ENCODE measurements at regions not wholly inside any gene's neighbourhood (a gene's known extent, or its start where the extent isn't known, plus 50 kb on each side); places are given as distances from the start of the nearest gene placed in this dataset.

GRCh38 chr14:34256223-34256622 is 205.8 kb downstream of the SPTSSA start:
- Histone ChIP-seq H3K4me3 (ENCODE audit: low read length) (no peak overlapping the region), H3K27me3 (ENCODE audit: control insufficient read depth, insufficient read depth, low read length) (peaks cover 25% of the 10 kb centered on the region), H3K9me3 (replicated peaks; ENCODE audit: low read length) (no peaks in the 10 kb centered on the region), H3K36me3 (ENCODE audit: insufficient read depth, low read length) (no peaks in the 10 kb centered on the region), H3K4me2 (ENCODE audit: low read length) (no peak overlapping the region), H3K9ac (ENCODE audit: low read depth, low read length) (no peak overlapping the region), H3K4me1 (ENCODE audit: control insufficient read depth, insufficient read depth, low read length) (no peaks in the 10 kb centered on the region)

- Histone ChIP-seq H3K4me2 (ENCODE audit: low read length) (no peak overlapping the region), H3K27me3 (ENCODE audit: control insufficient read depth, insufficient read depth, low read length) (peaks cover 19% of the 10 kb centered on the region), H3K36me3 (ENCODE audit: insufficient read depth, low read length) (no peaks in the 10 kb centered on the region), H3K4me1 (ENCODE audit: control insufficient read depth, insufficient read depth, low read length) (no peaks in the 10 kb centered on the region), H3K9ac (ENCODE audit: low read depth, low read length) (no peak overlapping the region), H3K9me3 (replicated peaks; ENCODE audit: low read length) (no peaks in the 10 kb centered on the region), H3K4me3 (ENCODE audit: low read length) (no peak overlapping the region)
Measured at GRCh38 chr14:34254571-34254970, 207.5 kb downstream of the SPTSSA start.

DNA sequence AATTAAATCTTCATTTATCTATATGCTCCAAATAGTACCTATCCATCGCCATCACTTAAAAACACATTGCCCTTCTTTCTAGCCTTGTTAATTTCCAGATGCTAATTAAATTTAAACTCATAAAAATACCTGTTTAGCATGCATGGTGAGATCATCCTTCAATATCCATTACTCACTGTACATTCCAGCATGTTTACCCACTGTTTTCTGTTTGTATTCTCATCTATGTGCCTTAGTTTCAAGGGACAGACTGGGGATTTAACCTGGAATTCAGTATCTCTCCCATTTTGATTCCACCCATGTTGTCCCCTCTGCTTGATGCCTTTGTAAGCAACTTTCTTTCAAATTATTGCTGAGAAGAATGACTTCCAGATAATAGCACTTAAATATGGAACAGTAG is 208.0 kb downstream of the SPTSSA start:
- Histone ChIP-seq H3K36me3 (ENCODE audit: insufficient read depth, low read length) (no peaks in the 10 kb centered on the region), H3K4me2 (ENCODE audit: low read length) (no peak overlapping the region), H3K4me1 (ENCODE audit: control insufficient read depth, insufficient read depth, low read length) (no peaks in the 10 kb centered on the region), H3K9ac (ENCODE audit: low read depth, low read length) (no peak overlapping the region), H3K27me3 (ENCODE audit: control insufficient read depth, insufficient read depth, low read length) (peaks cover 15% of the 10 kb centered on the region), H3K4me3 (ENCODE audit: low read length) (no peak overlapping the region), H3K9me3 (replicated peaks; ENCODE audit: low read length) (no peaks in the 10 kb centered on the region)

GRCh38 chr14:34252227-34252626 is 209.8 kb downstream of the SPTSSA start:
- Histone ChIP-seq H3K27me3 (ENCODE audit: control insufficient read depth, insufficient read depth, low read length) (peaks cover 5% of the 10 kb centered on the region), H3K9ac (ENCODE audit: low read depth, low read length) (no peak overlapping the region), H3K4me2 (ENCODE audit: low read length) (no peak overlapping the region), H3K4me3 (ENCODE audit: low read length) (no peak overlapping the region), H3K36me3 (ENCODE audit: insufficient read depth, low read length) (no peaks in the 10 kb centered on the region), H3K4me1 (ENCODE audit: control insufficient read depth, insufficient read depth, low read length) (no peaks in the 10 kb centered on the region), H3K9me3 (replicated peaks; ENCODE audit: low read length) (no peaks in the 10 kb centered on the region)

GRCh38 chr14:34251662-34252061 is 210.4 kb downstream of the SPTSSA start:
- no peak overlapping the region for H3K9ac ChIP-seq (ENCODE audit: low read depth, low read length)
- H3K4me2 ChIP-seq (ENCODE audit: low read length): no peak overlapping the region
- peaks cover 5% of the 10 kb centered on the region for H3K27me3 ChIP-seq (ENCODE audit: control insufficient read depth, insufficient read depth, low read length)
- H3K4me1 ChIP-seq (ENCODE audit: control insufficient read depth, insufficient read depth, low read length): no peaks in the 10 kb centered on the region
- no peaks in the 10 kb centered on the region for H3K36me3 ChIP-seq (ENCODE audit: insufficient read depth, low read length)
- no peaks in the 10 kb centered on the region for H3K9me3 ChIP-seq (replicated peaks; ENCODE audit: low read length)
- no peak overlapping the region for H3K4me3 ChIP-seq (ENCODE audit: low read length)

GRCh38 chr14:34250959-34251358 is 211.1 kb downstream of the SPTSSA start:
- H3K36me3 ChIP-seq (ENCODE audit: insufficient read depth, low read length): no peaks in the 10 kb centered on the region
- no peak overlapping the region for H3K4me3 ChIP-seq (ENCODE audit: low read length)
- H3K27me3 ChIP-seq (ENCODE audit: control insufficient read depth, insufficient read depth, low read length): peaks cover 5% of the 10 kb centered on the region
- no peak overlapping the region for H3K4me2 ChIP-seq (ENCODE audit: low read length)
- no peaks in the 10 kb centered on the region for H3K9me3 ChIP-seq (replicated peaks; ENCODE audit: low read length)
- no peaks in the 10 kb centered on the region for H3K4me1 ChIP-seq (ENCODE audit: control insufficient read depth, insufficient read depth, low read length)
- no peak overlapping the region for H3K9ac ChIP-seq (ENCODE audit: low read depth, low read length)

DNA sequence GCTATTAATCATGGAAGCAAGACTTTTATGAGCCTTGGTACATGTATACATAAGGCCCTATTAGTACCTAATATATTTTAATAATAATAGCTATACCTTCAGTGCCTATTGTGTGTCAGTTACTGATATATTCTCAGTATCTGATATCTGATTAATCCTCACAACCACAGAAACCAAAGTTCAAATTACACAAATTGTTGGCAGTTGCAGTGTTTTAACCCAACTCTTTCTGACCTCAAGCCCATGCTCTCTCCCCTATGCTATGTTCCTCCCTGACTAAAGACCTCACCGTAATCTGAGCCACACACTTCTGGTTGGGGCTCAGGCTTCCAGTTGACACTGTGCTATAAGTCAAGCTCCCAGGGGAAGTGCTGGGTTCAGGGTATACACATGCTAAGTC is 214.4 kb downstream of the SPTSSA start:
- Histone ChIP-seq H3K27me3 (ENCODE audit: control insufficient read depth, insufficient read depth, low read length) (peaks cover 2% of the 10 kb centered on the region), H3K4me1 (ENCODE audit: control insufficient read depth, insufficient read depth, low read length) (no peaks in the 10 kb centered on the region), H3K4me2 (ENCODE audit: low read length) (no peak overlapping the region), H3K9ac (ENCODE audit: low read depth, low read length) (no peak overlapping the region), H3K9me3 (replicated peaks; ENCODE audit: low read length) (no peaks in the 10 kb centered on the region), H3K4me3 (ENCODE audit: low read length) (no peak overlapping the region), H3K36me3 (ENCODE audit: insufficient read depth, low read length) (no peaks in the 10 kb centered on the region)

- no peak overlapping the region for H3K4me2 ChIP-seq (ENCODE audit: low read length)
- no peaks in the 10 kb centered on the region for H3K4me1 ChIP-seq (ENCODE audit: control insufficient read depth, insufficient read depth, low read length)
- no peak overlapping the region for H3K4me3 ChIP-seq (ENCODE audit: low read length)
- H3K27me3 ChIP-seq (ENCODE audit: control insufficient read depth, insufficient read depth, low read length): no peaks in the 10 kb centered on the region
- no peaks in the 10 kb centered on the region for H3K9me3 ChIP-seq (replicated peaks; ENCODE audit: low read length)
- H3K9ac ChIP-seq (ENCODE audit: low read depth, low read length): no peak overlapping the region
- no peaks in the 10 kb centered on the region for H3K36me3 ChIP-seq (ENCODE audit: insufficient read depth, low read length)
Measured at GRCh38 chr14:34246206-34246605, 215.8 kb downstream of the SPTSSA start.

- no peaks in the 10 kb centered on the region for H3K27me3 ChIP-seq (ENCODE audit: control insufficient read depth, insufficient read depth, low read length)
- no peak overlapping the region for H3K4me2 ChIP-seq (ENCODE audit: low read length)
- no peak overlapping the region for H3K9ac ChIP-seq (ENCODE audit: low read depth, low read length)
- H3K4me1 ChIP-seq (ENCODE audit: control insufficient read depth, insufficient read depth, low read length): no peaks in the 10 kb centered on the region
- no peaks in the 10 kb centered on the region for H3K36me3 ChIP-seq (ENCODE audit: insufficient read depth, low read length)
- H3K9me3 ChIP-seq (replicated peaks; ENCODE audit: low read length): no peaks in the 10 kb centered on the region
- H3K4me3 ChIP-seq (ENCODE audit: low read length): no peak overlapping the region
Measured at GRCh38 chr14:34243401-34243800, 218.6 kb downstream of the SPTSSA start.

DNA sequence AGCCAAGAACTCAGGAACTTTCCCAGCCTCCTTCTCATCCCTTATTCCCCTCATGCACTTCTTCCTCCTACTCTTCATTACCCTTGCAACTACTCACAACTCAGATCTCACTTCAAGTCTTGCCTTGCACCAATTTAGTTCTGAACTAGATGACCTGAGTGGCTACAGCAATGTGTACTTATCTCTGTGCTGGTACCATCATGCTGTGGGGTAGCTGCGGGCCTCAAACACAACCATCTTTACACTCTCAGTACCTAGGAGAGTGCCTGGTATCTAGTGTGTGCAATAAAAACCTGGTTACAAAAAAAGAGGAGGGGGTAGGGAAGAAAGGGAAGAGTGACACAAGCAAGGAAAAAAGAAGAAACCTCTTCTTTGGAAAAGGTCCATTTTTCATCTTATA is 219.0 kb downstream of the SPTSSA start:
- Histone ChIP-seq H3K36me3 (ENCODE audit: insufficient read depth, low read length) (no peaks in the 10 kb centered on the region), H3K9me3 (replicated peaks; ENCODE audit: low read length) (no peaks in the 10 kb centered on the region), H3K27me3 (ENCODE audit: control insufficient read depth, insufficient read depth, low read length) (no peaks in the 10 kb centered on the region), H3K9ac (ENCODE audit: low read depth, low read length) (no peak overlapping the region), H3K4me3 (ENCODE audit: low read length) (no peak overlapping the region), H3K4me1 (ENCODE audit: control insufficient read depth, insufficient read depth, low read length) (no peaks in the 10 kb centered on the region), H3K4me2 (ENCODE audit: low read length) (no peak overlapping the region)

GRCh38 chr14:34241185-34241711 is 220.8 kb downstream of the SPTSSA start:
- no peak overlapping the region for H3K4me3 ChIP-seq (ENCODE audit: low read length)
- no peak overlapping the region for H3K4me2 ChIP-seq (ENCODE audit: low read length)
- H3K36me3 ChIP-seq (ENCODE audit: insufficient read depth, low read length): no peaks in the 10 kb centered on the region
- H3K27me3 ChIP-seq (ENCODE audit: control insufficient read depth, insufficient read depth, low read length): peaks cover 3% of the 10 kb centered on the region
- H3K9me3 ChIP-seq (replicated peaks; ENCODE audit: low read length): no peaks in the 10 kb centered on the region
- no peaks in the 10 kb centered on the region for H3K4me1 ChIP-seq (ENCODE audit: control insufficient read depth, insufficient read depth, low read length)
- H3K9ac ChIP-seq (ENCODE audit: low read depth, low read length): no peak overlapping the region

DNA sequence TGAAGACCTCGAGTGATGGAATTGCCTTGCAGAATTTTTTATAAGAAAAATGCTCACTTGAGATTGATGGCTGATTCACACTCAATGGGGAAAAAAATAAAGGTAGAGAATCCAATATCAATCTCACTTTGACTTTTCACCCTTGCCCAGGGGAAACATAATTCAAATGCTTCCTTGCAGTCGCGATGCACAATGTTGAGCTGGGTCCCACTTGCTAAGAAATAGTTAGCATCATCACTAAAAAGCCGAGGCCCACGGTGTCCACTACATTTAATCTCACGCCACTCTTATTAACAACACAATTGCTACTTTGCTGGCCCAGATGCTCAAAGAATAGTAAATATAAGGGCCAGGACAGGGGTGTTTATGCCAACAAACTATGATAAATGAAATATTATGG is 223.4 kb downstream of the SPTSSA start:
- no peak overlapping the region for H3K9ac ChIP-seq (ENCODE audit: low read depth, low read length)
- H3K4me1 ChIP-seq (ENCODE audit: control insufficient read depth, insufficient read depth, low read length): no peaks in the 10 kb centered on the region
- H3K9me3 ChIP-seq (replicated peaks; ENCODE audit: low read length): no peaks in the 10 kb centered on the region
- no peak overlapping the region for H3K4me3 ChIP-seq (ENCODE audit: low read length)
- H3K4me2 ChIP-seq (ENCODE audit: low read length): no peak overlapping the region
- no peaks in the 10 kb centered on the region for H3K36me3 ChIP-seq (ENCODE audit: insufficient read depth, low read length)
- peaks cover 3% of the 10 kb centered on the region for H3K27me3 ChIP-seq (ENCODE audit: control insufficient read depth, insufficient read depth, low read length)
